GM12801 (cell line): ENCODE measurements at regions not wholly inside any gene's neighbourhood (a gene's known extent, or its start where the extent isn't known, plus 50 kb on each side); places are given as distances from the start of the nearest gene placed in this dataset.

Experiments used
- TF ChIP-seq, protein P1 (sequence below): IDR thresholded peaks from one replicate; pipeline ENCODE4 v1.5.1; 2011; ENCODE audit warnings: control low read depth; ENCODE audit not compliant: insufficient read length; ENCODE audit errors: extremely low read depth

DNA sequence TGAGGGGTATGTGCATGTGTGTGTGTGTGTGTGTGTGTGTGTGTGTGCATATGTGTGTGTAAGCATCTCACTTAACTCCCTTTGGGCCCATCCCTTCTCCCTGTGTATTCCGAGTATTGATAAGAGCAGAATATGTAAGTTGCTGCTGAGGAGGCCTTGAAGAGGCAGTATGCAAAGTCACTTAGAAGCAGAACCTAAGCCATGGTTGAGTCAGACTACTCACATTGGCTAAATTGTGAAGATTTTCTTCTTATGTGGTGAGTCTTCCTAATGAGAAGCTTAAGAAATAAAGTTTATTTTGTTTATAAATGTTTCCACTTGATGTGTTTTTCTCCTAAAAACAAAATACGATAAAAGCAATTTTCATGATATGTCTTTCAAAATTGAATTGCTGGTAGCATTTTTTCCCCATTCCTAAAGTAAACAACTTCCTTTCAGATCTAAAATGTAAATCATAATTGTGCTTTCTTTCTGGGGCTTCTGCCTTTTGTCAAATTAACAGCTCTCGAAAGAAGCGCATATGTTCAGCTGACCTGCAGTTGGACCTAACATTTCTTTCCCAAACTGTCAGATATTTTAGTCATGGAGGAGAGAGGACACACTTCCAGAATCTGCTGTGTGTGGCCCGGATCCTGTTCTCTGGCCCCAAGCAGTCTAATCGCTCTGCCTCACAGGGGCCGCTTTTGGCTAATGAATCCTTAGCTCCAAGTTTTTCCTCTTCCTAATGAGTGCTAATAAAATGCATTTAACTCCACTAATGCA, 284.0 kb downstream of the DUSP10 start:
- TF ChIP-seq, protein P1, sequence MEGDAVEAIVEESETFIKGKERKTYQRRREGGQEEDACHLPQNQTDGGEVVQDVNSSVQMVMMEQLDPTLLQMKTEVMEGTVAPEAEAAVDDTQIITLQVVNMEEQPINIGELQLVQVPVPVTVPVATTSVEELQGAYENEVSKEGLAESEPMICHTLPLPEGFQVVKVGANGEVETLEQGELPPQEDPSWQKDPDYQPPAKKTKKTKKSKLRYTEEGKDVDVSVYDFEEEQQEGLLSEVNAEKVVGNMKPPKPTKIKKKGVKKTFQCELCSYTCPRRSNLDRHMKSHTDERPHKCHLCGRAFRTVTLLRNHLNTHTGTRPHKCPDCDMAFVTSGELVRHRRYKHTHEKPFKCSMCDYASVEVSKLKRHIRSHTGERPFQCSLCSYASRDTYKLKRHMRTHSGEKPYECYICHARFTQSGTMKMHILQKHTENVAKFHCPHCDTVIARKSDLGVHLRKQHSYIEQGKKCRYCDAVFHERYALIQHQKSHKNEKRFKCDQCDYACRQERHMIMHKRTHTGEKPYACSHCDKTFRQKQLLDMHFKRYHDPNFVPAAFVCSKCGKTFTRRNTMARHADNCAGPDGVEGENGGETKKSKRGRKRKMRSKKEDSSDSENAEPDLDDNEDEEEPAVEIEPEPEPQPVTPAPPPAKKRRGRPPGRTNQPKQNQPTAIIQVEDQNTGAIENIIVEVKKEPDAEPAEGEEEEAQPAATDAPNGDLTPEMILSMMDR = no peak

DNA sequence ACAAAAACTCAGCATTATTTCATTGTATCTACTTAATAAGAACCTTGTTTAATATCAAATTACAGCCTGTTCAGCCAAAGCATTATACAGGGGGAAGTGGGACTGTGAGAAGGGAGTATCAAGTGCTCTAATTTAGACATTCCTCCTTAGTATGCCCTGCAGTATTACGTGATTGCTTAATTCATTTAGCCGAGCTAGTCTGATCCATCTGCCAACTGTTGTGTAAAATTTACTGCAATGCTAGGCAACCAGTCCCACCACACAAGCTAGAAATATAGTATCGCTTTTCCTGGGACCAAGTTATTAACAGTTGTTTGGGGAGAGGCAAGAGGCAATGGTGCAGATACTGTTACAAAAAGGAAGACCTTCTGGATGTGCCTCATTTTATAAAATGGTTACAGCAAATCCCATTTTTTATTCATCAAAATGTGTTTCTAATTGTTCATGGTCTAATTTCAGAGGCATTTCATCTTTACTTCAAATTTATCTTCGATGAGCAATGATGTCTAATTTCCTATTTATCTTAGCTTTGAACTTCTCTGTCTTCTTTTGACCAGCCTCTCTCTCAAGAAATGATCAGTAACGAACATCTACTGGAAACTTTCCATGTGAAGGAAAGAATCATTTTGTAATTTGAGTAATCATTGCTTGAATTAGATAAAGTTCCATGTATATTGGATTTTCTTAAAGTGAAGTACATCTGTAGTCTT, 283.3 kb downstream of the DUSP10 start:
- TF ChIP-seq, protein P1 = no peak

DNA sequence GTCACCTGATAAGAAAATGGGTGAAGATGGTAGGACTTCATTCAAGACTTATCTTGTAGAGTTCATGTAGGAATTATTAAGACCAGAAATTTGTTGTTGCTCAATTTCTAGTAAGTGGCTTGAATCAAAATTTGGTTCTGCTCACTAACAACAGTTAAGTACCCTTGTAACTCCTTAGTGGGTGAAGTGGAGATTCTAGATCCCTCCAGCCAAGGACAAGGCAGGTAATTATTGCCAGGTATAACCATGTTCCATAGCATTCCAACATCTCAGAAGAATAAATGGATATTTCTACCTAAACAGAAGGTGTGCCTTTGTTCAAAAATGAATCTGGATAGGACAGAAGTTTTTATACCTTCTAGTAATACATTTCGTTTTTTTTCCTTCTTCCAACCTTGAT, 282.3 kb downstream of the DUSP10 start:
- TF ChIP-seq, protein P1 = no peak

DNA sequence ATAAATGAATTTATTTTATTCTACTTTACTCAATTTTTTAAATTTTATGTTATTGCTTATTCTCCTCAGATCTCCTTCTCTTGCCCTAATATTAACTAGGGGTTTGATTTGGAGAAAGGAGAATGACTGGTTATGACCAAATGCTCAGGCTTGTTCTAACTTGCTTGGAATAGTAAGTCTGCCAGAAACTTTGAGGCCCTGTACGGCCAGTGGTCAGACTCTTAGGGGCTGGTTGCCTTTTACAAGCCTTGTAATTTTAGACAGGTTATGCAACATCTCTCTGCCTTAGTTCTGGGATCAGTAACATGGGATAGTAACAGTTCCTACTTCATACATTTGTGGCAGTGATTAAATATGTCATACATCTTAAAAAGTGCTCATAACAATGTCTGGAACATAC, 279.5 kb downstream of the DUSP10 start:
- TF ChIP-seq, protein P1 = no peak

DNA sequence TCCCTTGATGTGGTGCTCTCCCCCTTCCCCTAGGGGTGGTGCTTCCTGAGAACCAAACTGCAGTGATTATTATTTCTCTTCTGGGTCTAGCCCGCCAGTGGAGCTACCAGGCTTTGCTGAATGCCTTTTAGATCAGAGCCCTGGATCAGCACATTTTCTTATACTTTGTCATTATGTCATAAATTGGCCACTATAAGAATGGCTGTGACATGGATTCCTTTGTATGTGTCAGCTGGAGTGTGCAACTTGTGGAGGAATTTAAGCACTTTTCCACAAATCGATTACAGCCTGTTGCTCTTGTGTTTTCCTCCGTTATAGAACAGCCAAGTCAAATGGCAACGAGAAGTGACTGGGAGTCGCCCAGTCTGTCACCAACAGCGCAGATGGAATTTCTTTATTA, 273.3 kb downstream of the DUSP10 start:
- TF ChIP-seq, protein P1 = no peak

DNA sequence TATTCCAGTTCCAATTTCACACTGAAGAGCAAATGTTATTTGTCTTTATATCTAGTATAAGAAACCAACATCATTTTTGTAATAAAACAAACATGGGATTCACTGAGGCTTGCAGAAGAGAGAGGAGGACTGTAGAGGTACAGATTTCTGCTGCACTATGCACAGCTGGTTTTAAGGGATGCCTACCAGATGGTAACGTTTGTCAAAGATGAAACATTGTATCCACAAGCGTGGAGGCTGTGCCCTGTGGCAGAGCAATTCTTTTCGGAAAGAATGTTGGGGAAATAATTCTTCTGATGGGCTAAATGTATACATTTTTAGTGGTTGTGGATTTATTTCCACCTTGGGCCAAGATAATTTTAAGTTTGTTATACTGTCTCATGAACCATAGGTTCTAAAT, 272.4 kb downstream of the DUSP10 start:
- TF ChIP-seq, protein P1 = no peak

DNA sequence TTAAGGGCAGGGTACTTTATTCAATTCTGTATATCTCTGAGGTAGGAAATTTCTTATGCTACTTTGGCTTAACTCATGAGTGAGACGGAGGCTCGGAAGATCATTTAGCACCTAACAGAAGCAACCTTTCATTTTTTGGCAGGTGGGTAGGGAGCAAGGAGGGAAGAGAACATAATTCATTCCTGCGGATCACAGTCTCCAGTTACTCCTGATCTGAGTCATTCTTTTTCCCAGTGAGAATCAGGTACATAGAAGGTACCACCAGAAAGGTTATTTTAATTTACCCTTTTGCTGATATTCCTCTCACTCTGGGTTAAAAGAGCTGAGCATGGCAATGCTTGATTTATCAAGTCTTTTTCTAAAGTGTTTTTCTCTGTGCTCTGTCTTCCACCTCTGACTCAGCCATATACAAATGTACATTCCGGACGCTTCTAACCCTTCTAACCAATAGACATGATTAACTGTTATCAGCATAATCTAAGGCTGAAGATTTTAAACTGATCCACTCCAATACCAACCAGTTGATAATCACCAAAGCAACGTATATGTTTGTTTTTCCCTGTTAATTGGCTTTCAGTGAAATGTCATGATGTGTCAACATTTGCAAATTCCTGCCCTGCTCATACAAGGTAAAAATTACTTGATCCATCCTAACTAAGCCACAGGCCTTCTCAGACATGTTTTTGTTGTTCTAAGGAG, 271.7 kb downstream of the DUSP10 start:
- TF ChIP-seq, protein P1 = no peak
